Activated CD4-positive, alpha-beta T cell treated with anti-CD3 and anti-CD28 coated beads, Interleukin-2, amount 50 U/mL, for 24 hours (primary cell): ENCODE measurements at regions not wholly inside any gene's neighbourhood (a gene's known extent, or its start where the extent isn't known, plus 50 kb on each side); places are given as distances from the start of the nearest gene placed in this dataset.

Experiments
- DNase-seq, 2 donors: peaks; one replicate each; pipeline ENCODE4 v3.0.0-alpha.2; 2020; ENCODE audit warnings: low read depth in 1 of 2, low spot score in 1 of 2

GRCh38 chr9:90012949-90013348, 408.1 kb downstream of the GADD45G start:
- no peak for DNase-seq

GRCh38 chr9:90013778-90014177, 409.0 kb downstream of the GADD45G start:
- DNase-seq = no peak

DNA sequence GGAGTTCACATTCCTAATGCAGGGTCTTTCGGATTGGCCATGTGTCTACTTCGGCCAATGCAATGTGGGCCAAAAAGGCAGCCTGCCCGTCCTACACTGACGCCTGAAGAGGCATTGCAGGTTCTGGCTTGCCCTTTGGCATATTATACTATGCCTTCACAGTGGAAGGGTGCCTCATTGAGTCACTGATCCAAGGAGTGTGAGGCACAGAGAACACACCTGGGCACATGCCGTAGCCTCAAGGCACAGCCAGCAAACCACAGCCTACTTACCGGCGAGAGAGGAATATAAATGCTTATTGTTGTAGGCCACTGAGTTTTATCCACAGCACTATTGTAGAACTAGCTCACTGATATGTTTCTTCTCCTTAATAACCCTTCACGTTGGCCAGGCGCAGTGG, 409.6 kb downstream of the GADD45G start:
- DNase-seq = no peak

GRCh38 chr9:90016272-90016671, 411.5 kb downstream of the GADD45G start:
- no peak for DNase-seq

DNA sequence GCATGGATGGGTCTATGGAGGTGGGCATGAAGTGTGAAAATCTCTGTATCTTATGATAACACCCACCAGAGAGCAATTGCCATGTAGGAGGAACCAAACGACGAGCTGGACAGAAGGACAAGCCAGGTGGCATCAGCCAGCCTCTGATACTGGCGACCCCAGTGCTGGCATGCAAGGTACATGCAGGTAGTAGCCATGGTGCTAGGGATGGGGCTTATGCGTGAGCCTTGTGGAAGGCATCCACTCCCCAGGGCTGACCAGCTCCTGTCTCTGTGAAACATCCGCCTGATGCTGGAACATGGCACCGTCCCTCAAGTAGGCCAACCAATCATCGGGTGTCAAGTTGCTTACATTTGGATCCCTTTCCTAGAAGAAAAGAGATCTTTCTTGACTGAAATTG, 412.9 kb downstream of the GADD45G start:
- no peak for DNase-seq

- no peak for DNase-seq
Observed at GRCh38 chr9:90018688-90019087, 413.9 kb downstream of the GADD45G start.

GRCh38 chr9:90019626-90020025, 414.8 kb downstream of the GADD45G start:
- DNase-seq = no peak

DNA sequence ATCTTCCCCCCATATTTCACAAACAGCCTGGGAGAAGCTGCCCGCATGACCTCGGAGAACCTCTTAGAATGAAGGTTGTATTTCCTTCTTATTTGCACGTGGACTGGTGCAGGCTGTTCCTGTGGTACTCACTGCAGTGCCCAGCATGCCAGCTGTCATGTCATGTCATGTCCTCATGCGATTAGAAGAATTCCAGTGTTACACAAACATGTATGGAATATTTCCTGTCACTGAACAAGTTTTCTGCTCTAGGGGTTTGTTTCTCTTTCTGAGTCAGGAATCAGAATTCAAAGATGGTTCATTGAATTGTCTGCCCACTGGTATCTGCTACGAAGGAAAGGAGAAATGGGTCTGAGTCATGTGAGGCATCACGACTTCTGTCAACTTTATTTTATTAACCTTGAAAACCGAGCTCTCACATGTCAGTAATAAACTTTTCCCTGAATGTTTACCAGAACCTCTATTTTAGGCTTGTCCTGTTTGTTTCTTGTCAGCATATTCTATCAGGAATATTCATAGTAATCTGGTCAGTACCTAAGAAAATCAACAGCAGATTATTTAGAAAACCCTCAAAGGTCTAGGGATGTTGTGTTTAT, 415.6 kb downstream of the GADD45G start:
- DNase-seq = no peak

DNA sequence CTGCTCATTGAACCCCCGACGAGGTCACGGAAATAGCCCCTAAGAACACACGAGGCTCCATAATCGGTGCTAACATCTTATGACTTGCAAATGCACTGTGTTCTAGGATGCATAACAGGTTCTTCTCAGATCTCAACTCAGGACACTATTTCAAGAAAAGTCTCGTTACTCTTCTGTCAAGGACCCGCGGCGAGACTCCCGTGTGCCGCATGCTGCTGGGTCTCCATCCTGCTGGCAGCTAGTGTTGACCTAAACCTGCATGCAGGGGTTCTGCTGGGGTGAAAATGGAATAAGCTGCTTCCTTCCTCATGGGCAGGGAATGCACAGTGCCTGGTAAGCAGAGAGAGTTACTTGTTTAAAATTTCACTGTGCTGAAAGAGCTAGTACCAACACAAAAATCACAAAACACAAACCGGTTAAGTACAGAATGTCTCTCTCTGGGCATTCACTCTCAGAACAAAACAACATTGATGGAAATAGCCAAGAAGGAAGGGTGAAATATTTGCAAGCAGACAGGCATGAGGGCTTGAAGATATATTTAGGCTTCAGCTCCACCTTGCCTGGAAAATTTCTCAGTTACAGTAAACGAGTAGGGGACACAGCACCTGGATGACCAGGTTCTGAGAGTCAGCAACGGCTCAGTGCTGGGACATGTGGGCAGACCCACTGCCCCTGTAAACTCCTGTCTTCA, 416.5 kb downstream of the GADD45G start:
- no peak for DNase-seq

GRCh38 chr9:90022474-90022873, 417.7 kb downstream of the GADD45G start:
- no peak for DNase-seq

DNA sequence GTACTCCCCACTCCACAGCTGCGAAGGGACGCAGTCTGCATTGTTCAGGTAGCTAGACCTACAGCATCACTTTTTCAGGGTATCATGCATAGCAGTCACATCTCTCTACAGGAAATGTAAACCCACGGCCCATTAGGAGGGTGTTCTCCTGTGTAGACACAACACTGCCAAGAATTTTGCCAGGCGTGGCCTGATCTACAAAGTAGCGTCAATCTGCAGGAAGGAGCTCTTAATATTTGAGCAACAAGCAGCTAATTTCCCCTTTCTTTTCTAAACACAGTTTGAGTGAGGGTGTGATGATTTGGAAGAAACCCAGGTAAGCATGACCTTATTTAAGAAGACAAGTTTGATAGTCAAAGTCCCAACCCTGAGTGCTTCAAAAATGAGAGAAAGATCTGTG, 419.0 kb downstream of the GADD45G start:
- DNase-seq = no peak

GRCh38 chr9:90024409-90024808, 419.6 kb downstream of the GADD45G start:
- DNase-seq = no peak

DNA sequence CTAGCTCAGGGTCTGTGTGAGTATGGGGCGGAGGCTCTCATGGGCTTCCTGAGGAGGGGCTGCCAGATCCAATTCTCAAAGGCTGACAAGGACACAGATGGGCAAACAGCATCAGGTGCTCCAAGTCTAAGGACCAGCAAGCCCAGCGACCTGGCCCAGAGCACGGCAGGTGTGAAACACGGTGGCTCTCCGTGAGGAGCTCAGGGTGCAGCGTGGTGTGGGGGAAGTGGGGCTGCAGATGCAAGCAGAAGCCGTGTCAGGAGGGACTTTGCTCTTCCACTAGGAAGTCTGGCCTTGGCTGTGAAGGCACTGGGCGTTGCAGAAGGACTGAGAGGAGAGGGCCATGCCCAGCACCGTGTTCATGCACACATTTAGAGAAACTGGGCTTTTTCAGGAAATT, 420.0 kb downstream of the GADD45G start:
- no peak for DNase-seq

GRCh38 chr9:90025816-90026215, 421.0 kb downstream of the GADD45G start:
- DNase-seq = no peak

- no peak for DNase-seq
Observed at GRCh38 chr9:90027296-90027790, 422.5 kb downstream of the GADD45G start.

- DNase-seq = no peak
Observed at GRCh38 chr9:90029386-90029785, 424.6 kb downstream of the GADD45G start.

- DNase-seq = no peak
Observed at GRCh38 chr9:90029996-90030395, 425.2 kb downstream of the GADD45G start.

- no peak for DNase-seq
Observed at GRCh38 chr9:90032296-90033027, 427.6 kb downstream of the GADD45G start.

DNA sequence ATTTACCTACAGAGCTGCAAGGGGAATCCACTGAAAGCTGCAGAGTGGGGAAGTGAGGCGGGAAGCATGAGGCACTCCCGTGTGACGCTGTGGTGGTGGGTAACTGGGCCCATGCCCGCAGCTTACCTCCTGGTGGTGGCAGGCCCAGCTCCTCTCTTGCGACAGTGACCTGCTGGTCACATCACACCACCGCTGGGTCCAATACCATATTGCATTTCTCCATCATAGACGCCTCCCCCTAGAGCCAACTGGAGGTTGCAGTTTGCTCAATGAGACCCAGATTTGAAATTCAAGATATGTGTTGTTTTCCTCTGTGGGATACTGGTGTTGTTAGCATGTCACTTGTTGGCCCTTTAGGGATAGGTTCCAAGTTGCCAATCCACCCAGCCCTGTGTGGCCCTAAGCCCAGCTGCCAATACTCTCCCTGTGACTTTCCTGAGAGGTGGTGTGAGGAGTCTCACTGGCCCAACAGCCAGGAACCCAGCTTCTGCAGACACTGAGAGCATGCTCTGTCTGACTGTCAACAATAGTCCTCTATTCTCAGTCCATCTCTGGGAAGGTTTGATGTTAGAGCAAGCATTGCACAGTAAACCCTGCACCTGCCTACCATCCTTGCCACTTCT, 428.3 kb downstream of the GADD45G start:
- no peak for DNase-seq

- no peak for DNase-seq
Observed at GRCh38 chr9:90034071-90034470, 429.3 kb downstream of the GADD45G start.

GRCh38 chr9:90035471-90035870, 430.7 kb downstream of the GADD45G start:
- no peak for DNase-seq
